G401 (cell line): ENCODE measurements at regions not wholly inside any gene's neighbourhood (a gene's known extent, or its start where the extent isn't known, plus 50 kb on each side); places are given as distances from the start of the nearest gene placed in this dataset.

Experiments
- DNase-seq: peaks from one replicate; pipeline ENCODE4 v3.0.0-alpha.2; 2015; ENCODE audit warnings: low spot score
- in situ Hi-C: cut with HindIII; loops from 2 replicates; pipeline ENCODE4 v1.10.0; 2016; ENCODE audit warnings: low sequenced_read_pairs, mixed read lengths

DNA sequence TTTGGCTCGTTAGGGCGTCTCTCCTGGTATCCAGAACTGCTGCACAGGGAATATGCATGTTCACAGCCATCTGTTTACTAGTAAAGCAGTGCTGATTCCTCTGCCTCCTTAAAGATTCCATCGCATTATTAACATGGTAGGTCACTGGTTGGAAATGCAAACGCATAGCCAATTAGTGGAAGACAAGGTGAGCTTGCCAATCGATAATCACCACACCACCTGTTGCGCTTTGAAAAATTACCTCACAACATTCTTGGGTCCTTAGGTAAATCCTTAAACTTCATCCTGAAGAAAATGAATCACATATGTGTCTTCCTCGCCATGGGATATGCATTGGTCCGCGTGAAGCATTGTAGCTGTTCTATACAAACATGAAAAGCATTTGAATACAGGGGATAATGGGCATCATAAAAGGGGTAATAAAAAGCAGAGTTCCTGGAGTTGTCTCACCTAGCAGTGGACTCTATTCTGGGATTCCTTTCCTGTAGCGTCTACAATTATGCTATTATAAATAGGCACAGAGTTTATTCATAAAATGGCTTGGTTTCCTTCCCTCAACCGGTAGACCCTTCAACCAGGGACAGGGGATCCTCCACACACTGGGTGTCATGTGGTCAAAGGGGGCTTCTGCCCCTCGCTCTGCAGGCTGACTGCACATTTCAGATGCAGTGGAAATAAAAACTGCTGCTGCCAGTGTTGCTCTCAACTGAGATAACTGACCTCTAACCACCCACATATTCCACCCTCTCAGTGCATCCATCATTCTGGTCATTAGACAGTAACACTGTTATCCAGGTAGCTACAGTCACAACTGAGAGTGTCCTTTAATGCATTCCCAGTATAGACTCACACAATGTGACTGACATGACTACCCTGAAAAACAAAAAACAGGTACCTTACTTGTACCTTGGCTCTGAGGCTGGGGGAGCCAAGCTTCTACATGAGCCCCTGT, 389.2 kb upstream of the NFE2L3 start:
- no peak for DNase-seq
- in situ Hi-C loops: no loop called here

DNA sequence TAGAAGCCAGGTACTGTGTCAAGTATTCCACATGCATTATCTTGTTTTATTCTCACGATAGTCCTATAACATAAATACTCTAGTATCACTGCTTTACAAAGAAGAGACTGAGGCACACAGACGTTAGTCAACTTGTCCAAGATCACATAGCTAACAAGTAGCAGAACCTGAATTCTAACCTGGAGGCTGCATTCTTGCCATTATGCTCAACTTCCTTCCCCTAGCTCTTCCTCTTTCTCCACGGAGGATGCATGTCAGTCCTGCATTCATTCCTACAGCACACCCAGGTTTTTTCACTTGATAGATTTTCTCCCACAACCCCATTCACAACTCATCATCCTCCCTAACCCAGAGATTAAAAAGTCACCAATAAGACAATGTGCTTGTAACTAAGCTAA, 388.5 kb upstream of the NFE2L3 start:
- in situ Hi-C loops: no loop called here
- no peak for DNase-seq

- in situ Hi-C loops: no loop called here
- peak; percentile 36 for DNase-seq
Observed at GRCh38 chr7:25765110-25765655, 386.8 kb upstream of the NFE2L3 start.

GRCh38 chr7:25770235-25770634, 381.8 kb upstream of the NFE2L3 start:
- in situ Hi-C loops: no loop called here
- peak; percentile 71 for DNase-seq

- DNase-seq: no peak
Observed at GRCh38 chr7:25770670-25771069, 381.3 kb upstream of the NFE2L3 start.

GRCh38 chr7:25771491-25771890, 380.5 kb upstream of the NFE2L3 start:
- in situ Hi-C loops: no loop called here
- DNase-seq: no peak

More at GRCh38 chr7:25770670-25771069, 381.3 kb upstream of the NFE2L3 start:
- in situ Hi-C loops: no loop called here

- in situ Hi-C loops: no loop called here
- DNase-seq: no peak
Observed at GRCh38 chr7:25772802-25773201, 379.2 kb upstream of the NFE2L3 start.

DNA sequence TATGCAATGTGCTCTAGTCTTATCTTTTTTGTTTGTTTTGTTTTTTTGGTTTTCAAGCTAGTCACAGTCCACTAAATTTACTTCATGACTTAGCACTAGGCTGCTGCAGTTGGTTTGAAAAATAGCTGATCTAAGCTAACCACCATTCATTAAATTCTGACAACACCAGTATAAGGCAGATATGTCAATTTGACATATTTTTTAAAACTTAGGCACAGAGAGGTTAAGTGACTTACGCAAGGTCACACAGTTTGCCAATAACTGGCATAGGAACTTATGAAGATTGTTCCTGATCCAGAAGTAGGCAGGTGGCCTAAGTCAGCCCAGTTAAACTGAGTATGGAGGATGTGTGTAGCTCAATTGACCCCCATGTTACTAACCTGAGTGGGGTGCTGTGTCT, 377.3 kb upstream of the NFE2L3 start:
- in situ Hi-C loops: no loop called here
- DNase-seq: no peak

- in situ Hi-C loops: no loop called here
- no peak for DNase-seq
Observed at GRCh38 chr7:25775570-25775969, 376.4 kb upstream of the NFE2L3 start.

GRCh38 chr7:25775999-25776743, 375.8 kb upstream of the NFE2L3 start:
- no peak for DNase-seq
- in situ Hi-C loops: no loop called here

DNA sequence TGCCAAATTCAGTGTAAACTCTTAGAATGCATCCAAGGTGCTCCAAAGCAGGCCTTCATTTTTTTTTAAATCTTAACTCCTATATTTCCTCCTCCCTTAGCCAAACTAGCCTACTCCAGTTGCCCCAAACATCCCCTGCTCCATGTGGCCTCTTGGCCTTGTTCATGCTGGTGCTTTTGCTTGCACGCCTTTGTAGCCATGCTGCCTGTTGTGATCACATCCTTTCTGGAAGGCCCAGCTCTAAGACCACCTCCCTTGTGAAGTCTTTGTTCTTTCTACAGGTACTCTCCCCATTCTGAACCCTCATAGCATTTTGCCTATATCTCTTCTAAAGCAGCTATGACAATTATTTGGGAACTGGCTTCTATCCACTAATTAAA, 375.3 kb upstream of the NFE2L3 start:
- in situ Hi-C loops: no loop called here
- DNase-seq: no peak

DNA sequence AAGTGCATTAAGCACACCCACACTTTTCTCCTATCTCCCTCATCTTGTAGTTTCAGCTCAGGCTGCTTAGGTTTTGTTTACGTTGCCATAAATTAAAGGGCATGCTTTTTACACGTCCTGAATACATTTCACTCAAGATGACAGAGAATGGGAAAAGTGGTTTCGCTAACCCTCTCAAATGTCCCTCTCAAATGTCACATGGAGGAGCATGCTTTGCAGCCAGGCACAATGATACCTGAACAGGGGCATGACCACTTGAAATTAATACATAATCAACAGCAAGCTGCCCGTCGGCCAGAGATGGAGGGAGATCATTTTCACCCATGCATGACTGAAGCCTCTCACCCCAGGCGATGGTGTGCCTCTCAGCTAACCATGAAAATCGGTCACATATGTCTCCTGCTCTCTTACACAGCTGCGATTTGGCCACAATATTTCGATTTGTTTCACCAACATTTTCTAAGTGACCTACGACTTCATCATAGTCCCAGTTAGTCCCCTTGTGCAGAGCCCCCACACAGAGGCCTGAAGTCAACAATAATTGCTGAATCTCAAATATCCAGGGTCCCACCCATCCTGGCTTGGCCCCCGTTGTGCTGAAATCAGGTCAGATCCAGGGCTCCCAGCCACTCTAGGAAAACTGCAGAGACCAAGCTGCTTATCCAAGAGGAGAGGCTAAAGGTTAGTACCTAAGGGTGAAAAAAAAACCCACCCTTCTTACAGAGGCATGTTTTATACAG, 373.9 kb upstream of the NFE2L3 start:
- DNase-seq: no peak
- in situ Hi-C loops: no loop called here

DNA sequence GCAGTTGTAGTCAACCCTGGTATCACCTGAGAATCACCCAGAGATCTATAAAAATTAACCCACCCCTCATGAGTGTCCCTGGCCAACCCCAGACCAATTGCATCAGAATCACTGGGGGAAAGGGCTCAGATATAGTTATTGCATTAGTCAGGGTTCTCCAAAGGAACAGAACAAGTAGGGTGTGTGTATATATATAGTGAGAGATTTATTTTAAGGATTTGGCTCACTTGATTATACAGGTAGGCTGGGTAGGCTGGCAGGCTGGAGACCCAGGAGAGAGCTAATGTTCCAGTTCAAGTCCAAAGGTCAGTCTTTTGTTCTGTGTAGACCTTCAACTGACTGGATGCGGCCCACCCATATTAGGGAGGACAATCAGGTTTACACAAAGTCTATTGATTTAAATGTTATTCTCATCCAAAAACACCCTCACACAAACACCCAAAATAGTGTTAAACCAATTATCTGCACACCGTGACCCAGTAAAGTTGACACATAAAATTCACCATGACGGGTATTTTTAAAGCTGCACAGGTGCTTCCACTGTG, 372.9 kb upstream of the NFE2L3 start:
- in situ Hi-C loops: no loop called here
- no peak for DNase-seq

DNA sequence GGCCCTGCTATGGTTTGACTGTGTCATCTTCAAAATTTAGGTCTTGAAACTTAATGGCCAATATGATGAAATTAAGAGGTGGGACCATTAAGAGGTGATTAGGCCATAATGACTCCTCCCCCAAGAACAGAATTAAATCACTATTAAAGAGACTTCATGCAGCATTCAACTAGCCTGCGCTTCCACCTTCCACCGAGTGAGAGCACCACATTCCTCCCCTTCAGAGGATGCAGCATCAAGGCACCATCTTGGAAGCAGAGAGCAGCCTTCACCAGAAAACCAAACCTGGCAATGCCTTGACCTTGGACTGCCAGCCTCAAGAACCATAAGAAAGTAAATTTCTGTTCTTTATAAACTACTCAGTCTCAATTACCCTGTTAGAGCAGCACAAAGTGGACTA, 371.1 kb upstream of the NFE2L3 start:
- DNase-seq: no peak
- in situ Hi-C loops: no loop called here

GRCh38 chr7:25781704-25782103, 370.3 kb upstream of the NFE2L3 start:
- no peak for DNase-seq
- in situ Hi-C loops: no loop called here

DNA sequence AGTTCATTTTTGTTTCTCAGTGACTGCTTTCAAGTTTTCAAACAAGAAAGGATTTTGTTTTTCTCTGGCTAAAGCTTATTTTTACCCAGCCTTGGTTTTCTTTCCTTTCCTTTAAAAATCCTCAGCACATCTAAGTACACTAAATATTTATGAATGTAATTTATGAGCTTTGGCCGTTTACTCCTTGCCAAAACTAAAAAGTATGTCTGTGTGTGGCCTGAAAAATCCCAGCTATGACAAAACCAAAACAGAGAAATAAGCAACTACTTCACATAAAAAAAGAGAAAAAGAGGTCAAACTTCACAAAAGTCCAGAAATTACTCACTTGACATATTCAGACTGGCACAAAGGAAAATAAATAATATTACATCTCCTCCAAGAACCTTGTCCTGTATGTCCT, 365.1 kb upstream of the NFE2L3 start:
- in situ Hi-C loops: no loop called here
- DNase-seq: no peak

- in situ Hi-C loops: no loop called here
- DNase-seq: peak; percentile 48
Observed at GRCh38 chr7:25787336-25787735, 364.7 kb upstream of the NFE2L3 start.

DNA sequence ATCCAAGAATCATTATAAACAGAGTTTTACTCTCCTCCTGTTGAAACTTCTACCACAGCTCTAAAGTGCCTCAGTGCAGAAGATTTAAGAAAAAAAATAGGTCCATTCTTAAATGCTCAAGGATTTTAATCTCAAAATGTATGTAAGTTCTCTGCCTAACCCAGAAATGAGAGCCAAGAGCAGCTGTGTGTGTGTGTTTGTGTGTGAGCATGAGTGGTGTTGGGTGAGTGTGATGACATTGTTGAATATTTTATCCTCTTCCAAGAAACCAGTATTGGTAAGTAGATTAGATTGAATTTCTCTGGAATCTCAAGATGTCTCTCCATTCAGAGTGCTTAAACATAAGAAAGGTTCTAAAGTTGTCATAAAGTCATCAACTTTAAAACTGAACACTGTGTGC, 363.6 kb upstream of the NFE2L3 start:
- no peak for DNase-seq
- in situ Hi-C loops: no loop called here

GRCh38 chr7:25788961-25789620, 362.9 kb upstream of the NFE2L3 start:
- in situ Hi-C loops: no loop called here
- DNase-seq: peak; percentile 75
